SW480 (cell line): ENCODE measurements at regions not wholly inside any gene's neighbourhood (a gene's known extent, or its start where the extent isn't known, plus 50 kb on each side); places are given as distances from the start of the nearest gene placed in this dataset.
"Not testable (repeated sequence)": the region's sequence is repeated elsewhere in the genome, so short reads cannot be mapped to it uniquely, and the experiment has no call there.

Experiments
- DNase-seq: peaks from one replicate; pipeline ENCODE4 v3.0.0-alpha.2; 2016; ENCODE audit warnings: low spot score

GRCh38 chr3:116512281-116512680 is 67.0 kb upstream of the LSAMP start:
- DNase-seq = no peak

GRCh38 chr3:116512931-116513330 is 67.6 kb upstream of the LSAMP start:
- no peak for DNase-seq

GRCh38 chr3:116515973-116516372 is 70.7 kb upstream of the LSAMP start:
- no peak for DNase-seq

- peak; percentile 6 for DNase-seq
Measured at GRCh38 chr3:116517308-116517707, 72.0 kb upstream of the LSAMP start.

GRCh38 chr3:116519101-116519500 is 73.8 kb upstream of the LSAMP start:
- not testable (repeated sequence) for DNase-seq

- DNase-seq = not testable (repeated sequence)
Measured at GRCh38 chr3:116519823-116520222, 74.5 kb upstream of the LSAMP start.

GRCh38 chr3:116524453-116525210 is 79.3 kb upstream of the LSAMP start:
- no peak for DNase-seq

GRCh38 chr3:116552246-116552645 is 107.0 kb upstream of the LSAMP start:
- no peak for DNase-seq

GRCh38 chr3:116553355-116553754 is 108.1 kb upstream of the LSAMP start:
- DNase-seq = no peak

GRCh38 chr3:116561529-116561928 is 116.2 kb upstream of the LSAMP start:
- no peak for DNase-seq

GRCh38 chr3:116563351-116563750 is 118.1 kb upstream of the LSAMP start:
- no peak for DNase-seq

GRCh38 chr3:116566478-116566960 is 121.2 kb upstream of the LSAMP start:
- DNase-seq = no peak

- DNase-seq = no peak
Measured at GRCh38 chr3:116569611-116570010, 124.3 kb upstream of the LSAMP start.

GRCh38 chr3:116579840-116580239 is 129.7 kb upstream of the TUSC7 start:
- no peak for DNase-seq

- DNase-seq = no peak
Measured at GRCh38 chr3:116586285-116586944, 123.2 kb upstream of the TUSC7 start.

- DNase-seq = no peak
Measured at GRCh38 chr3:116591236-116591635, 118.3 kb upstream of the TUSC7 start.

- DNase-seq = no peak
Measured at GRCh38 chr3:116601206-116601605, 108.4 kb upstream of the TUSC7 start.

GRCh38 chr3:116607205-116607604 is 102.4 kb upstream of the TUSC7 start:
- DNase-seq = no peak

- no peak for DNase-seq
Measured at GRCh38 chr3:116610124-116610523, 99.5 kb upstream of the TUSC7 start.

GRCh38 chr3:116614795-116615362 is 94.7 kb upstream of the TUSC7 start:
- peak; percentile 37 for DNase-seq

- no peak for DNase-seq
Measured at GRCh38 chr3:116618138-116618537, 91.4 kb upstream of the TUSC7 start.

- no peak for DNase-seq
Measured at GRCh38 chr3:116618930-116619329, 90.6 kb upstream of the TUSC7 start.

GRCh38 chr3:116630494-116630893 is 79.1 kb upstream of the TUSC7 start:
- no peak for DNase-seq
